ENCODE measurements at regions not wholly inside any gene's neighbourhood (a gene's known extent, or its start where the extent isn't known, plus 50 kb on each side); places are given as distances from the start of the nearest gene placed in this dataset.

GRCh38 chr4:111806331-111806730 lies 338.9 kb upstream of the FAM241A start:
- CTCF ChIA-PET (ENCODE audit: unreplicated experiment), result no interaction called here
- BruUV-seq (replicated peaks), result no TSS peak

DNA sequence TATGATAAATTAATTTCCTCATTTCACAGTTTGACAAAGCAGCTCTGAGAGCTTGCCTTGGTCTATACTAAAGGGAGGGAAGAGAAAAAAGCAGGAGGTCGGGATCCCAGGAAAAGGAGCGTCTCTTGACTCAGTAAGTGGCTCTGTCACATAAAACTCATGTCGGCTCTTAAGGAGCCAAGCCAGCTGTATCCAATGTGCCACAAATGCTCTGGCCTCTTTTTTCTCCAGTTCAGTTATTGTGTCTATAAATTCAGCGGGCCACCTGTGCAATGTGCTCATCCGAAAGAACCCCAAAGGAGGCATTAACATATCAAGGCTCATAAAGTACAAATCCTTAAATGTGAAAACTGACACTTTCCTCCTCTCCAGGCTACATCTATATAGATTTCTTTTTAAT lies 337.7 kb upstream of the FAM241A start:
- Histone ChIP-seq H3K4me2 (ENCODE audit: low read length) (no peak overlapping the region), H4K20me1 (ENCODE audit: insufficient read depth, low read length) (no peaks in the 10 kb centered on the region), H3K9me3 (ENCODE audit: low read length) (no peaks in the 10 kb centered on the region), H3K4me1 (ENCODE audit: insufficient read depth, low read length, poor library complexity, severe bottlenecking) (no peaks in the 10 kb centered on the region), H3K4me3 (ENCODE audit: low read depth, low read length, poor library complexity, severe bottlenecking) (no peak overlapping the region), H3K36me3 (ENCODE audit: insufficient read depth, low read length) (no peaks in the 10 kb centered on the region), H3K27ac (ENCODE audit: low read depth, low read length, poor library complexity, severe bottlenecking) (no peak overlapping the region), H3K9me2 (ENCODE audit: insufficient read depth, low read length) (no peaks in the 10 kb centered on the region), H2AFZ (ENCODE audit: low read length) (no peak overlapping the region), H3K79me2 (ENCODE audit: insufficient read depth, low read depth, low read length) (no peaks in the 10 kb centered on the region)
- DNase-seq (ENCODE audit: low spot score), result no peak
- intact Hi-C loops (cut with micrococcal nuclease; ENCODE audit: unreplicated experiment), result no loop called here
- POLR2A ChIA-PET, result no interaction called here
- no peak for TF ChIP-seq EZH2phosphoT487 (IDR thresholded peaks at IDR 0.05; ENCODE audit: borderline replicate concordance, low read depth, low read length)
- TF ChIP-seq, protein P1, sequence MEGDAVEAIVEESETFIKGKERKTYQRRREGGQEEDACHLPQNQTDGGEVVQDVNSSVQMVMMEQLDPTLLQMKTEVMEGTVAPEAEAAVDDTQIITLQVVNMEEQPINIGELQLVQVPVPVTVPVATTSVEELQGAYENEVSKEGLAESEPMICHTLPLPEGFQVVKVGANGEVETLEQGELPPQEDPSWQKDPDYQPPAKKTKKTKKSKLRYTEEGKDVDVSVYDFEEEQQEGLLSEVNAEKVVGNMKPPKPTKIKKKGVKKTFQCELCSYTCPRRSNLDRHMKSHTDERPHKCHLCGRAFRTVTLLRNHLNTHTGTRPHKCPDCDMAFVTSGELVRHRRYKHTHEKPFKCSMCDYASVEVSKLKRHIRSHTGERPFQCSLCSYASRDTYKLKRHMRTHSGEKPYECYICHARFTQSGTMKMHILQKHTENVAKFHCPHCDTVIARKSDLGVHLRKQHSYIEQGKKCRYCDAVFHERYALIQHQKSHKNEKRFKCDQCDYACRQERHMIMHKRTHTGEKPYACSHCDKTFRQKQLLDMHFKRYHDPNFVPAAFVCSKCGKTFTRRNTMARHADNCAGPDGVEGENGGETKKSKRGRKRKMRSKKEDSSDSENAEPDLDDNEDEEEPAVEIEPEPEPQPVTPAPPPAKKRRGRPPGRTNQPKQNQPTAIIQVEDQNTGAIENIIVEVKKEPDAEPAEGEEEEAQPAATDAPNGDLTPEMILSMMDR (conservative IDR thresholded peaks at IDR 0.05; ENCODE audit: low read length), result no peak
- no TSS peak for BruUV-seq (replicated peaks)
- CTCF ChIA-PET (ENCODE audit: unreplicated experiment), result no interaction called here

More at GRCh38 chr4:111806331-111806730, 338.9 kb upstream of the FAM241A start:
- Histone ChIP-seq H3K4me1 (ENCODE audit: insufficient read depth, low read length, poor library complexity, severe bottlenecking) (no peaks in the 10 kb centered on the region), H3K9me3 (ENCODE audit: low read length) (no peaks in the 10 kb centered on the region), H3K4me2 (ENCODE audit: low read length) (no peak overlapping the region), H3K9me2 (ENCODE audit: insufficient read depth, low read length) (no peaks in the 10 kb centered on the region), H4K20me1 (ENCODE audit: insufficient read depth, low read length) (no peaks in the 10 kb centered on the region), H3K36me3 (ENCODE audit: insufficient read depth, low read length) (no peaks in the 10 kb centered on the region), H3K4me3 (ENCODE audit: low read depth, low read length, poor library complexity, severe bottlenecking) (no peak overlapping the region), H3K27ac (ENCODE audit: low read depth, low read length, poor library complexity, severe bottlenecking) (no peak overlapping the region), H2AFZ (ENCODE audit: low read length) (no peak overlapping the region), H3K79me2 (ENCODE audit: insufficient read depth, low read depth, low read length) (no peaks in the 10 kb centered on the region)
- POLR2A ChIA-PET, result interaction anchor here (0.5 to 1.0 kb wide), 4 partner anchors 11 to 1284 kb away, joined by 3 to 4 read pairs (median 3); no protein-coding TSS in a partner anchor
- intact Hi-C loops (cut with micrococcal nuclease; ENCODE audit: unreplicated experiment), result no loop called here
- TF ChIP-seq EZH2phosphoT487 (IDR thresholded peaks at IDR 0.05; ENCODE audit: borderline replicate concordance, low read depth, low read length), result no peak
- TF ChIP-seq, protein P1 (conservative IDR thresholded peaks at IDR 0.05; ENCODE audit: low read length), result no peak
- no peak for DNase-seq (ENCODE audit: low spot score)

DNA sequence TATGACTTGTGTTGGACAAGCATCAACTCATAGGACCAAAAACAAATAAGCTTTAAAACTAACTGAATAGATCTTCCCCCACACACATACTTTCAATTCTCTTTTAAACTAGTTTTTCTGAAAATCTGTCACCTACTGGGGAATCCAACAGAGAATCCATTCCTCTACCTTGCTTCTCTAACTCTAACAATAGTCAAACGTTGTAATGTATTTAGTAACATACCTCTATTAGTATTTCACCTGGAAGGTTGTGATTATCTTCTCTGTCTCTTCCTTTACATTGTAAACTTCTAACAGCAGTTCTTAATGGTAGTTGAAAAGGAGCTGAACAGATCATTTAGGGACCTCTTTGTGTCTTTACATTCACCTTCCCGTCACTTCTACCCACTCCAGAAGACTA lies 337.1 kb upstream of the FAM241A start:
- no TSS peak for BruUV-seq (replicated peaks)
- Histone ChIP-seq H3K9me3 (ENCODE audit: low read length) (no peaks in the 10 kb centered on the region), H3K4me3 (ENCODE audit: low read depth, low read length, poor library complexity, severe bottlenecking) (no peak overlapping the region), H4K20me1 (ENCODE audit: insufficient read depth, low read length) (no peaks in the 10 kb centered on the region), H3K4me2 (ENCODE audit: low read length) (no peak overlapping the region), H3K4me1 (ENCODE audit: insufficient read depth, low read length, poor library complexity, severe bottlenecking) (no peaks in the 10 kb centered on the region), H3K27ac (ENCODE audit: low read depth, low read length, poor library complexity, severe bottlenecking) (no peak overlapping the region), H3K79me2 (ENCODE audit: insufficient read depth, low read depth, low read length) (no peaks in the 10 kb centered on the region), H3K36me3 (ENCODE audit: insufficient read depth, low read length) (no peaks in the 10 kb centered on the region), H2AFZ (ENCODE audit: low read length) (no peak overlapping the region), H3K9me2 (ENCODE audit: insufficient read depth, low read length) (no peaks in the 10 kb centered on the region)
- TF ChIP-seq, protein P1 (conservative IDR thresholded peaks at IDR 0.05; ENCODE audit: low read length), result no peak
- TF ChIP-seq EZH2phosphoT487 (IDR thresholded peaks at IDR 0.05; ENCODE audit: borderline replicate concordance, low read depth, low read length), result no peak
- intact Hi-C loops (cut with micrococcal nuclease; ENCODE audit: unreplicated experiment), result no loop called here
- POLR2A ChIA-PET, result no interaction called here
- no peak for DNase-seq (ENCODE audit: low spot score)
- CTCF ChIA-PET (ENCODE audit: unreplicated experiment), result no interaction called here

Measured in OCI-LY7 (cell line).